Gastrocnemius medialis (tissue), 4 donors: ENCODE measurements at regions not wholly inside any gene's neighbourhood (a gene's known extent, or its start where the extent isn't known, plus 50 kb on each side); places are given as distances from the start of the nearest gene placed in this dataset.

Experiments used
- ATAC-seq, 2 donors: fragments of 150-250 bp; one replicate each; pipeline ENCODE4 v1.9.1; 2016
- DNase-seq, 2 donors: peaks; one replicate each; pipeline ENCODE4 v3.0.0-alpha.2; 2019
- H3K27ac ChIP-seq, 4 donors: fragments of 200-600 bp; sonication (generic); 1 replicate in 1 of 4; 2 replicates in 3 of 4; pipeline ENCODE4 v1.5.1; 2016 to 2018; ENCODE audit warnings: mild to moderate bottlenecking in 2 of 4, moderate library complexity in 1 of 4
- H3K27me3 ChIP-seq, 3 donors: fragments of 200-600 bp; sonication (generic) in 2 of 3; 1 replicate in 1 of 3; 2 replicates in 2 of 3; pipeline versions ENCODE4 v1.5.1 to v1.6.0; 2016 to 2019; ENCODE audit warnings: mild to moderate bottlenecking in 1 of 3, moderate library complexity in 1 of 3
- H3K36me3 ChIP-seq, 2 donors: fragments of 200-600 bp; sonication (generic) in 1 of 2; one replicate each; pipeline ENCODE4 v1.5.1; 2017 to 2018
- H3K4me1 ChIP-seq, 2 donors: fragments of 200-600 bp; sonication (generic) in 1 of 2; one replicate each; pipeline ENCODE4 v1.5.1; 2016 to 2017; ENCODE audit warnings: mild to moderate bottlenecking in 2 of 2
- H3K4me3 ChIP-seq, 4 donors: fragments of 200-600 bp; sonication (generic) in 3 of 4; 1 replicate in 1 of 4; 2 replicates in 3 of 4; pipeline ENCODE4 v1.5.1; 2016 to 2019; ENCODE audit warnings: mild to moderate bottlenecking in 2 of 4
- H3K9me3 ChIP-seq, 3 donors: fragments of 200-600 bp; sonication (generic) in 2 of 3; 1 replicate in 1 of 3; 2 replicates in 2 of 3; pipeline ENCODE4 v1.5.1; 2016 to 2019
- CTCF ChIP-seq, 5 experiments: fragments of 450-650 bp in 3 of 5; fragments of 200-600 bp in 2 of 5; sonication (generic) in 2 of 5; IDR thresholded peaks in 4 of 5; conservative IDR thresholded peaks in 1 of 5; 1 replicate in 4 of 5; 2 replicates in 1 of 5; pipeline ENCODE4 v1.5.1; 2016 to 2019; ENCODE audit warnings: antibody characterized with exemption in 5 of 5, mild to moderate bottlenecking in 3 of 5, moderate library complexity in 3 of 5
- POLR2A ChIP-seq, 2 donors: fragments of 450-650 bp; IDR thresholded peaks; one replicate each; pipeline ENCODE4 v1.6.1; 2017; ENCODE audit warnings: antibody characterized with exemption in 2 of 2, mild to moderate bottlenecking in 2 of 2, moderate library complexity in 2 of 2
- in situ Hi-C, 4 donors: fragments of 200-750 bp; cut with MboI; loops; one replicate each; pipeline versions ENCODE4 v1.15.0 to v1.8.0; 2017; ENCODE audit warnings: low sequenced_read_pairs in 4 of 4
- intact Hi-C: fragments of 100-400 bp; cut with DNase I; formaldehyde crosslinking; loops from one replicate; pipeline ENCODE4 v1.15.1; 2023; ENCODE audit warnings: low total_unique reads

- Histone ChIP-seq H3K27ac (no peak overlapping the region), H3K4me1 (no peaks in the 10 kb centered on the region), H3K9me3 (no peaks in the 10 kb centered on the region), H3K4me3 (no peak overlapping the region), H3K36me3 (no peaks in the 10 kb centered on the region), H3K27me3 (peaks cover 15 to 23% (median 22%) of the 10 kb centered on the region in 3 donors)
- ATAC-seq, result no peak
- TF ChIP-seq POLR2A (IDR thresholded peaks at IDR 0.05), result no peak
- DNase-seq, result no peak
- intact Hi-C loops (no loop called here), in situ Hi-C loops (no loop called here)
Measured at GRCh38 chr11:31987118-31988005, 103.5 kb upstream of the RCN1 start.

GRCh38 chr11:31986201-31986889 lies 104.5 kb upstream of the RCN1 start:
- no peak for ATAC-seq
- H3K27ac ChIP-seq, result no peak overlapping the region
- H3K4me3 ChIP-seq, result no peak overlapping the region
- no peaks in the 10 kb centered on the region for H3K9me3 ChIP-seq
- intact Hi-C loops (no loop called here), in situ Hi-C loops (no loop called here)
- TF ChIP-seq POLR2A (IDR thresholded peaks at IDR 0.05) (no peak), CTCF (IDR thresholded peaks at IDR 0.05 in 4 of 5, conservative IDR thresholded peaks at IDR 0.05 in 1 of 5) (no peak)
- H3K4me1 ChIP-seq, result no peaks in the 10 kb centered on the region
- H3K36me3 ChIP-seq, result no peaks in the 10 kb centered on the region
- DNase-seq, result no peak
- peaks cover 15 to 26% (median 22%) of the 10 kb centered on the region in 3 donors for H3K27me3 ChIP-seq

GRCh38 chr11:31981457-31981856 lies 109.4 kb upstream of the RCN1 start:
- no peak for ATAC-seq
- in situ Hi-C loops (no loop called here), intact Hi-C loops (no loop called here)
- Histone ChIP-seq H3K36me3 (no peaks in the 10 kb centered on the region), H3K4me3 (no peak overlapping the region), H3K27ac (no peak overlapping the region), H3K9me3 (no peaks in the 10 kb centered on the region), H3K27me3 (peaks cover 6 to 9% (median 8%) of the 10 kb centered on the region in 3 donors), H3K4me1 (no peaks in the 10 kb centered on the region)
- DNase-seq, result no peak
- TF ChIP-seq POLR2A (IDR thresholded peaks at IDR 0.05), result no peak
- TF ChIP-seq CTCF (IDR thresholded peaks at IDR 0.05 in 4 of 5, conservative IDR thresholded peaks at IDR 0.05 in 1 of 5), result no peak

- no peak for DNase-seq
- in situ Hi-C loops (no loop called here), intact Hi-C loops (no loop called here)
- Histone ChIP-seq H3K4me1 (no peaks in the 10 kb centered on the region), H3K4me3 (no peak overlapping the region), H3K36me3 (no peaks in the 10 kb centered on the region), H3K27me3 (peaks cover 0 to 4% (median 0%) of the 10 kb centered on the region in 3 donors), H3K9me3 (no peaks in the 10 kb centered on the region), H3K27ac (no peak overlapping the region)
- no peak for TF ChIP-seq CTCF (IDR thresholded peaks at IDR 0.05 in 4 of 5, conservative IDR thresholded peaks at IDR 0.05 in 1 of 5)
- no peak for TF ChIP-seq POLR2A (IDR thresholded peaks at IDR 0.05)
- ATAC-seq, result no peak
Measured at GRCh38 chr11:31977343-31977742, 113.5 kb upstream of the RCN1 start.
